Endodermal cell (in vitro differentiated cells): ENCODE measurements at regions not wholly inside any gene's neighbourhood (a gene's known extent, or its start where the extent isn't known, plus 50 kb on each side); places are given as distances from the start of the nearest gene placed in this dataset.

Source experiments
- DNase-seq: peaks from one replicate; pipeline ENCODE4 v3.0.0-alpha.2; 2017
- H3K27ac ChIP-seq: 2 replicates; pipeline ENCODE4 v1.5.1; 2013; ENCODE audit warnings: mild to moderate bottlenecking, low read depth, low read length, moderate library complexity
- H3K27me3 ChIP-seq: 2 replicates; pipeline ENCODE4 v1.6.1; 2013; ENCODE audit warnings: mild to moderate bottlenecking, low read length, moderate library complexity; ENCODE audit not compliant: insufficient read depth, control insufficient read depth, poor library complexity, severe bottlenecking
- H3K36me3 ChIP-seq: 2 replicates; pipeline ENCODE4 v1.7.0; 2013; ENCODE audit warnings: mild to moderate bottlenecking, low read length, moderate library complexity; ENCODE audit not compliant: control insufficient read depth, insufficient read depth
- H3K4me1 ChIP-seq: one replicate; pipeline ENCODE4 v1.7.0; 2013; ENCODE audit warnings: low read length; ENCODE audit not compliant: control insufficient read depth, insufficient read depth
- H3K4me3 ChIP-seq: 2 replicates; pipeline ENCODE4 v1.5.1; 2013; ENCODE audit warnings: mild to moderate bottlenecking, low read length, moderate library complexity
- H3K9ac ChIP-seq: 2 replicates; pipeline ENCODE4 v1.6.1; 2013; ENCODE audit warnings: mild to moderate bottlenecking, low read length, moderate library complexity; ENCODE audit not compliant: poor library complexity, severe bottlenecking; ENCODE audit errors: extremely low read depth
- H3K9me3 ChIP-seq: 2 replicates; pipeline ENCODE4 v1.6.1; 2013; ENCODE audit warnings: mild to moderate bottlenecking, low read length, moderate library complexity; ENCODE audit not compliant: control insufficient read depth
- H3K27ac Mint-ChIP-seq: 2 replicates; pipeline ENCODE4 v1.8.0; 2020; ENCODE audit warnings: mixed read lengths
- H3K27me3 Mint-ChIP-seq: 2 replicates; pipeline ENCODE4 v1.8.0; 2021; ENCODE audit warnings: mild to moderate bottlenecking, mixed read lengths; ENCODE audit not compliant: insufficient read depth
- H3K36me3 Mint-ChIP-seq: 2 replicates; pipeline ENCODE4 v1.8.0; 2020; ENCODE audit warnings: low read depth, mixed read lengths
- H3K4me1 Mint-ChIP-seq: 2 replicates; pipeline ENCODE4 v1.8.0; 2020; ENCODE audit warnings: mixed read lengths
- H3K4me3 Mint-ChIP-seq: 2 replicates; pipeline ENCODE4 v1.8.0; 2020; ENCODE audit warnings: mild to moderate bottlenecking, moderate library complexity, mixed read lengths
- H3K9me3 Mint-ChIP-seq: 2 replicates; pipeline ENCODE4 v1.8.0; 2020; ENCODE audit warnings: mild to moderate bottlenecking, mixed read lengths
- CTCF ChIP-seq: fragments of 200-600 bp; sonication (generic); conservative IDR thresholded peaks from 2 replicates; pipeline ENCODE4 v1.5.0; 2021; ENCODE audit warnings: antibody characterized with exemption, mild to moderate bottlenecking
- WGBS, 2 experiments: methylation state at CpG; one replicate each; pipeline versions ENCODE4 v1.1.5 to v1.1.7; 2013; ENCODE audit warnings: missing lambda C conversion rate in 2 of 2, mixed read lengths in 1 of 2; ENCODE audit not compliant: insufficient coverage in 1 of 2, insufficient read length in 1 of 2; 5-methylcytosine and 5-hydroxymethylcytosine counted together

- H3K4me1 ChIP-seq, result no peaks in the 10 kb centered on the region
- 96 to 100% methylated on average over 1 of the region's 1 CpG for WGBS, 2 experiments
- H3K36me3 Mint-ChIP-seq, result no peaks in the 10 kb centered on the region
- H3K4me3 ChIP-seq, result no peak overlapping the region
- H3K27me3 ChIP-seq, result no peaks in the 10 kb centered on the region
- no peaks in the 10 kb centered on the region for H3K27me3 Mint-ChIP-seq
- H3K36me3 ChIP-seq, result no peaks in the 10 kb centered on the region
- no peak overlapping the region for H3K27ac ChIP-seq
- H3K4me1 Mint-ChIP-seq, result no peaks in the 10 kb centered on the region
- no peak for DNase-seq
- no peak overlapping the region for H3K27ac Mint-ChIP-seq
- H3K9me3 ChIP-seq, result no peaks in the 10 kb centered on the region
- H3K4me3 Mint-ChIP-seq, result no peak overlapping the region
- no peak overlapping the region for H3K9ac ChIP-seq
- no peaks in the 10 kb centered on the region for H3K9me3 Mint-ChIP-seq
- no peak for TF ChIP-seq CTCF
Observed at GRCh38 chr3:28890373-28890772, 390.5 kb upstream of the RBMS3 start.

GRCh38 chr3:28891485-28891884 lies 389.4 kb upstream of the RBMS3 start:
- H3K27ac Mint-ChIP-seq, result no peak overlapping the region
- Histone ChIP-seq H3K4me3 (no peak overlapping the region), H3K27ac (no peak overlapping the region), H3K9ac (no peak overlapping the region), H3K9me3 (no peaks in the 10 kb centered on the region), H3K4me1 (no peaks in the 10 kb centered on the region), H3K27me3 (no peaks in the 10 kb centered on the region), H3K36me3 (no peaks in the 10 kb centered on the region)
- TF ChIP-seq CTCF, result no peak
- H3K4me3 Mint-ChIP-seq, result no peak overlapping the region
- H3K4me1 Mint-ChIP-seq, result no peaks in the 10 kb centered on the region
- DNase-seq, result no peak
- H3K27me3 Mint-ChIP-seq, result no peaks in the 10 kb centered on the region
- 88 to 97% methylated on average over 3 to 4 of the region's 4 CpGs for WGBS, 2 experiments
- H3K36me3 Mint-ChIP-seq, result no peaks in the 10 kb centered on the region
- no peaks in the 10 kb centered on the region for H3K9me3 Mint-ChIP-seq

- no peak for DNase-seq
- Histone ChIP-seq H3K4me3 (no peak overlapping the region), H3K27me3 (no peaks in the 10 kb centered on the region), H3K36me3 (no peaks in the 10 kb centered on the region), H3K27ac (no peak overlapping the region), H3K9ac (no peak overlapping the region), H3K9me3 (no peaks in the 10 kb centered on the region), H3K4me1 (no peaks in the 10 kb centered on the region)
- Mint-ChIP-seq H3K27me3 (peaks cover 1% of the 10 kb centered on the region), H3K36me3 (no peaks in the 10 kb centered on the region), H3K9me3 (peaks cover 11% of the 10 kb centered on the region), H3K4me3 (no peak overlapping the region), H3K27ac (no peak overlapping the region), H3K4me1 (no peaks in the 10 kb centered on the region)
- WGBS, 2 experiments, result 67 to 100% methylated on average over 1 of the region's 1 CpG
- TF ChIP-seq CTCF, result no peak
Observed at GRCh38 chr3:28900301-28900700, 380.6 kb upstream of the RBMS3 start.
